Fibroblast of peridontal ligament (primary cell): ENCODE measurements at regions not wholly inside any gene's neighbourhood (a gene's known extent, or its start where the extent isn't known, plus 50 kb on each side); places are given as distances from the start of the nearest gene placed in this dataset.

ENCODE experiments used
- DNase-seq: peaks from one replicate; pipeline ENCODE4 v3.0.0-alpha.2; 2010; ENCODE audit errors: extremely low read depth

DNA sequence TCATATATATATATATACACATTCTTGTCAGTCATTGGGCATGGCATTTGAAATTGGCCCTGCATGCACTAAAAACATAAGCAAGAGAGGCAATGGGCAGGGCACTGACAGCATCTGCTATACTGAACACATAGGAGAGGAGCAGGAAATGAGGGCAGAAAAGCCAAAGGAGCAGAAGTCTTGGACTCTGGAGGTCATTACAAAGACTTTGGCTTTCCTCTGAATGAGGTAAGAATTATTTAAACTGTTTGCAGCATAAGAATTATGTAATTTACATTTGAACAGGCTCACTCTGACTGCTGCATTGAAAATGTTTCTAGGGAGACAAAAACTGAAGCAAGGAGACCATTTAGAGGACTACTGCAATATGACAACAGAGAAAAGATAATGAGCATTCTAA lies 396.5 kb downstream of the PRDM5 start:
- DNase-seq, result no peak

- no peak for DNase-seq
These were observed 397.4 kb downstream of the PRDM5 start for GRCh38 chr4:120525106-120525505.

DNA sequence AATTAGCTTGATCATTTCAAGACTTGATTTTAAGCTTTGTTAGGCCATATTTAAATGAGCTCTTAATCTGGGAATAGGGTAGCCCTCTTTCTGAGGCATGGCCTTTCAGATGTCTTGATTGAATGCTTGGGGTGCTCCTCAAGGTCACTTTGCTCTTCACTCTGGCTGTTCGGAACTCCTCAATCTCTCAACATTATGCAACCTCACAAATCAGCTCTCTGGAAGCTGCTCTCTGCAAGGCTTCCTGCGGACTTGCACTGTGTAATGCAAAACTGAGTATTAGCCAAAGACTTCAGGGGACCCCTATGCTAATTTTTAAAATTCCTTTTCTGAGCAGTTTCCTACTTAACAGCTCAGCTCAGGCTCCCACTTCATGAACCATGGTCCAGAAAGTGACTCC lies 398.3 kb downstream of the PRDM5 start:
- DNase-seq, result no peak

GRCh38 chr4:120520761-120521160 lies 401.8 kb downstream of the PRDM5 start:
- DNase-seq, result no peak

DNA sequence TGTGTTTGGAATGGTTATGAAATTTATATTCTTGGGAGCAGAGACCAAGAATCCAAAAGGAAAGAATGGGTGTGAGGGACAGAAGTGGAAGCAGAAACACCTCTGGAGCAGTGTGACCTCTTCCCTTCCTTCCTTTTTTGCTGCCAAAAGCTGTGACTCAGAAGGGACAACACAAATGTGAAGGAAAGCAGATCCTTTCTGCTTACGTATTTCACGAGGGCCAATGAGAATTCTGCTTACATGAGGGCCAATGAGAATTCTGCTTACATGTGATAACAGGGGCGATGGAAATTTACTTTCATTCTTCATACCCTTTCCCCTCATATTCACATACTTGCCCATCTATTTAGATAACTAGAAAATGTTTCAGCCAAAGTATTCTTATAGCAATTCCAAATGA lies 404.6 kb downstream of the PRDM5 start:
- DNase-seq, result peak; percentile 97

DNA sequence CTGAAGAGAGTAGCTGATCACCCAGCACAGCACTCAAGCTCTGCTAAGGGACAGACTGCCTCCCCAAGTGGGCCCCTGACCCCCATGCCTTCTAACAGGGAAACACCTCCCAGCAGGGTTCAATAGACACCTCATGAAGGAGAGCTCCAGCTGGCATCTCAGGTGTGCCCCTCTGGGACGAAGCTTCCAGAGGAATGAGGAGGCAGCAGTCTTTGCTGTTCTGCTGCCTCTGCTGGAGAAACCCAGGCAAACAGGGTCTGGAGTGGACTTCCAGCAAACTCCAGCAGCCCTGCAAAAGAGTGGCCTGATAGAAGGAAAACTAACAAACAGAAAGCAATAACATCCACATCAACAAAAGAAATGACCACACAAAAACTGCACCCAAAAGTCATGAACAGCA lies 412.8 kb downstream of the PRDM5 start:
- no peak for DNase-seq

DNA sequence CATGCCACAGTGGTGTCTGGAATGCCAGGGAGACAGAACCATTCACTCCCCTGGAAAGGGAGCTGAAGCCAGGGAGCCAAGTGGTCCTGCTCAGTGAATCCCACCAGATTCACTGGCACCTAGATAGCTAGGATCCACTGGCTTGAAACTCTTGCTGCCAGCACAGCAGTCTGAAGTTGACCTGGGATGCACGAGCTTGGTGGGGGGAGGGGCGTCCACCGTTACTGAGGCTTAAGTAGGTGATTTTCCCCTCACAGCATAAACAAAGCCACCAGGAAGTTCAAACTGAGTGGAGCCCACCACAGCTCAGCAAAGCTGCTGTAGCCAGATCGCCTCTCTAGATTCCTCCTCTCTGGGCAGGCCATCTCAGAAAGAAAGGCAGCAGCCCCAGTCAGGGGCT lies 413.3 kb downstream of the PRDM5 start:
- DNase-seq, result no peak

- peak; percentile 16 for DNase-seq
These were observed 414.5 kb downstream of the PRDM5 start for GRCh38 chr4:120508036-120508435.

DNA sequence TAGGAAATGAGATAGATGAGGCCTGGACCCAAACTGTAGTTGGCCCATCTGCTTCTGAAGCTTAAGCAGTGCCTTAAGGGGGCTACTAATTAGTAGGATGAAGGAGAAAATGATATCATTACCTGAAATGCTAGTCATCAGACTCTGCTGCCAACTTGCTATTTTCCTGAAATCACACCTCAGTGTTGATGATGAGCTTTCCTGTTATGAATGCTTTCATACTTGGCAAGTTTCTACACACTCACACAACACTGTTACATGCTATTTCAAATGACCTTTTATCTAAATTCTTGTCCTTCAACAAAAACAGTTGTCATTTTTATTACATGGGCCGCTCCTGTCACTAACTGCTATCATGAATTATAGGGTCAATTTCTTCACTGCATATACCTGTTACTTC lies 416.0 kb downstream of the PRDM5 start:
- no peak for DNase-seq

DNA sequence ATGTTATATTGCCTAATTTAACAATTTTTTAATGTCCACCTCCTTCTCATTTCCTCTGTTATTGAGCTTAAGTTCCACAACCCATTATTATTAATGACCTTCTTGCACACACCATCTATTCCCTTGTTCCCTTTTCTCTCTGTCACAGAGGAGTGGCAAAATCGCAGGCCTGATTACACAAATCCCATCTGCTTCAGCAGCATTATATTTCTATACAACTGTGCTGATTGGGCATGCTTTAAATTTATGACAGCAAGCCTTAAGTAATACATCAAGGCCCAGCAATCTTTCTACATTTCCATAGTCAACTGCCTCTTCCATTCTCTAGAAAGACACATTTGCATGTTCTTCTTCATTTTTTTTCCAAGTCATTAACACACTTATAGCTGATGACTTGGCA lies 423.8 kb downstream of the PRDM5 start:
- DNase-seq, result no peak

GRCh38 chr4:120491481-120491880 lies 424.8 kb upstream of the MAD2L1 start:
- DNase-seq, result no peak

GRCh38 chr4:120481756-120482155 lies 415.1 kb upstream of the MAD2L1 start:
- peak; percentile 55 for DNase-seq

GRCh38 chr4:120472447-120473131 lies 405.9 kb upstream of the MAD2L1 start:
- no peak for DNase-seq

DNA sequence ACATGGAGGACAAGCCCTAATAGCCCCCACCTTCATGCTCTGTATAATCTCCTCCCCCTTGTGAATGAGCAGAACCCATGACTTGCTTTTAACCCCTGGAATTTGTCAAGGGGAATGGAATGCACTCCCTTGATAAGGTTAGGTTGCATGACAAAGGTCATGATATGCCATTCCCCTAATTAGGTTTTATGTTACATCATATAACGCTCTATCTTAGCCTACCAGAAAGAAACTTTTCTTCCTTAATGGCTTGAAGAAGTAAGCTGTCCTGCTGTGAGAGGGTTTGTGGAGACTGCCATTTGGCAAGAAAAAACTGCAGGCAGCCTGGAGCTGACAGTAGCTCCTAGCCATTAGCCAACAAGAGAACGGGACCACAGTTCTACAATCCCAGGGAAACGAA lies 399.8 kb upstream of the MAD2L1 start:
- DNase-seq, result no peak

GRCh38 chr4:120454788-120455187 lies 388.1 kb upstream of the MAD2L1 start:
- no peak for DNase-seq

GRCh38 chr4:120452536-120452935 lies 385.9 kb upstream of the MAD2L1 start:
- DNase-seq, result peak; percentile 36

DNA sequence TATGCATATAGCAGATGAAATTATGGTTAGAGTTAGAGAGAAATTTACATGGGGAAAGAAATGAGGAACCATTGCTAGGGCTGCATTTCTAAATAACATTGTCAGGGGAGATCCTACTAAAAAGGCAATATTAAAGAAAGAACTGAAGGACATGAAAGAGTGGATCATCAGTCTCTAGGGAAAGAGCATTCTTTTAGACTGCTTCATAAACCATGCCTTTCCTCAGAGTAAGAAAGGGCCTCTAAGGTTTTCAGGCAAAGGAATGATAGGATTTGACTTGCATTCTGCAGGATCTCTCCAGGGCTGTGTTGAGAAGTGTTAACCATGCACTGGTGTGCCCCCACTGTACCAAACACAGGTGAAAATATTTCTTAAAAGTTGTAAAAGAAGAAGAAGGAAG lies 385.4 kb upstream of the MAD2L1 start:
- peak; percentile 69 for DNase-seq

DNA sequence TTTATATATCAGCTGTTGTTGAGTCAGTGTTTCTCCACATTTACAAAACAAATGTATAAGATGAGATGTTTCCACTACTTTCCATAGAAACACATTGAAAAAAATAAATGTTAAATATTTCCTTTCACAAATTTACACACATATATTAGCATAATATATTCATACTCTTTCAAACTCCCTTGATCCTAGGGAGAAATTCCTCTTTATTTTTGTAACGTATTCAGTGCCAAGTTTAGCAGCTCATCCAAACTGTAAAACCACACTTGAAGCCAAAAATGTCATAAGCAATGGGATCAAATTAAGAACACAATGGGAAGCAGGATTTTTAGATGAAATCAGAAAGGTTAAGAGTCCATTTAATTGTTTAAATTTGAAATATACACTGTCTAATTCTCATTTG lies 381.1 kb upstream of the MAD2L1 start:
- peak; percentile 54 for DNase-seq

DNA sequence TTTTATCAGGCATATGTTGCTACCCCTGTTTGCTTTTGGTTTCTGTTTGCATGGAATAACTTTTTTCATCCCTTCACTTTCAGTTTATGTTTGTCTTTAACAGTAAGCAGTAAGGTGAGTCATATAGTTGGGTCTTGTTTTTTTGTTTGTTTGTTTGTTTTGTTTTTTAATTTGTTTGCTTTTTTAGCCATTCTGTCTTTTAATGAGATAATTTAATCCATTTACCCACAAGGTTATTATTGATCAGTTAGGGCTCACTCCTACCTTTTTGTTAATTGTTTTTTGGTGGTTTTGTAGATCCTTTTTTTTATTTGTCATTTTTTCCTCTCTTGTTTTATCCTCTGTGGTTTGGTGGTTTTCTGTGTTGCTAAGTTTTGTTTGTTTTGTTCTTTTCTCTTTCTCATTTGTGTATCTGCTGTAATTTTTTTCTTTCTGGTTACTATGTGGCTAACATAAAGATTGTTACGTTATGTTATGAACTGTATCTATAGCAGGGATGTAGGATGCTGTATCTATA lies 379.5 kb upstream of the MAD2L1 start:
- no peak for DNase-seq

- peak; percentile 49 for DNase-seq
These were observed 378.5 kb upstream of the MAD2L1 start for GRCh38 chr4:120445186-120445585.

GRCh38 chr4:120443116-120443515 lies 376.5 kb upstream of the MAD2L1 start:
- DNase-seq, result peak; percentile 99

- no peak for DNase-seq
These were observed 374.1 kb upstream of the MAD2L1 start for GRCh38 chr4:120440730-120441129.

GRCh38 chr4:120435179-120435578 lies 368.5 kb upstream of the MAD2L1 start:
- no peak for DNase-seq

GRCh38 chr4:120434756-120435155 lies 368.1 kb upstream of the MAD2L1 start:
- DNase-seq, result peak; percentile 23
